Activated CD4-positive, alpha-beta T cell treated with anti-CD3 and anti-CD28 coated beads, Interleukin-2, amount 10 ng/mL, durations not matched to agents 24 days and 14 days (primary cell): ENCODE measurements at regions not wholly inside any gene's neighbourhood (a gene's known extent, or its start where the extent isn't known, plus 50 kb on each side); places are given as distances from the start of the nearest gene placed in this dataset.

ENCODE experiments used
- DNase-seq: peaks from one replicate; pipeline ENCODE4 v3.0.0; 2022
- H3K27ac Mint-ChIP-seq: one replicate; pipeline ENCODE4 v1.8.0; 2022; ENCODE audit warnings: mild to moderate bottlenecking, mixed read lengths
- H3K27me3 Mint-ChIP-seq: one replicate; pipeline ENCODE4 v1.8.0; 2022; ENCODE audit warnings: mixed read lengths
- H3K36me3 Mint-ChIP-seq: one replicate; pipeline ENCODE4 v1.8.0; 2022; ENCODE audit warnings: low read depth, mild to moderate bottlenecking, mixed read lengths
- H3K4me1 Mint-ChIP-seq: one replicate; pipeline ENCODE4 v1.8.0; 2021; ENCODE audit warnings: mixed read lengths
- H3K4me3 Mint-ChIP-seq: one replicate; pipeline ENCODE4 v1.8.0; 2022; ENCODE audit warnings: mild to moderate bottlenecking, moderate library complexity, mixed read lengths
- H3K9me3 Mint-ChIP-seq: one replicate; pipeline ENCODE4 v1.8.0; 2021; ENCODE audit warnings: mixed read lengths
- intact Hi-C: fragments of 100-400 bp; cut with micrococcal nuclease; formaldehyde crosslinking; loops from one replicate; pipeline ENCODE4 v1.15.1; 2023

DNA sequence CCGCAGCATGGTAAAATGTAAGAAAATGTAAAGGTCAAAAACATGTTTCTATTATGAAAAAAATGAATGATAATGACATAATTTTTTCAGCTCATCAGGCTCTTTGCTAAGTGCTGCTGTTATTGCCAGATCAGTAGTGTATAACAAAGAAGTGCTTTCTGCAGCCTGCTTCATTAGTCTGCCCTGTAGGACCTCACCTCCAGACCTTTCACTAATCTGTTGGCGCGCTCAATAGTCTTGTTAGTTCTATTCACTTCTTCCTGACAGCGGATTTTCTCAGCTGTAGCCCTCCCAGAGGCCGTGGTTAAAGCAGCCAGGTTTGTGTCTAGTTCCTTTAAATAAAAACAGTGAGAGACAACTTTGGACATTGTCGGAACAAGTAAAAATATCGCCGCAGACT lies 97.7 kb downstream of the CDCA7 start:
- no peaks in the 10 kb centered on the region for H3K36me3 Mint-ChIP-seq
- no peak overlapping the region for H3K27ac Mint-ChIP-seq
- no peak overlapping the region for H3K4me3 Mint-ChIP-seq
- no peaks in the 10 kb centered on the region for H3K9me3 Mint-ChIP-seq
- H3K27me3 Mint-ChIP-seq: peaks cover 20% of the 10 kb centered on the region
- H3K4me1 Mint-ChIP-seq: peaks cover 11% of the 10 kb centered on the region
- no peak for DNase-seq
- intact Hi-C loops: no loop called here

DNA sequence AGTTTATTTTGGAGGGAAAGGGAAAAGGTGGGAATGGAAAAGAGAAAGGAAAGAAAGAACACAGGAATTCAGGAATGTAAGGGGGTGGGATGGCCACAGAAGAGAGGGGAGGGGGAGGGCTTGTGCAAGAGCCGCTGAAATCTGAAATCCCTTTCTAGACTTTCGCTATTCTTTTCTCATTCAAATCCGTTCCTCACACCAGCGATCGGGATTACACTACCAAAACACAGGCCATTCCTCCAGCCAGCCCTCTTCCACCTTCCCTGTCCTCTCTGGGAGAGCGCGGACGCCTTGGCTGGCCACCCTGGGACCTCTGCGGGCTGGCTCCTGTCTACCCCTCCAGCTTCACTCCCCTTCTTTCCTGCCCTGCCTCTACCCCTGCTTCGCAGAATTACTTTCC lies 102.3 kb downstream of the CDCA7 start:
- Mint-ChIP-seq H3K4me1 (no peaks in the 10 kb centered on the region), H3K4me3 (no peak overlapping the region), H3K27me3 (peaks cover 21% of the 10 kb centered on the region), H3K36me3 (no peaks in the 10 kb centered on the region), H3K27ac (no peak overlapping the region), H3K9me3 (no peaks in the 10 kb centered on the region)
- intact Hi-C loops: no loop called here
- DNase-seq: no peak

GRCh38 chr2:173457366-173457765 lies 102.7 kb downstream of the CDCA7 start:
- H3K4me3 Mint-ChIP-seq: no peak overlapping the region
- no peaks in the 10 kb centered on the region for H3K4me1 Mint-ChIP-seq
- H3K36me3 Mint-ChIP-seq: no peaks in the 10 kb centered on the region
- H3K27me3 Mint-ChIP-seq: peaks cover 23% of the 10 kb centered on the region
- no peak overlapping the region for H3K27ac Mint-ChIP-seq
- no peaks in the 10 kb centered on the region for H3K9me3 Mint-ChIP-seq
- no peak for DNase-seq
- intact Hi-C loops: no loop called here

- Mint-ChIP-seq H3K4me1 (no peaks in the 10 kb centered on the region), H3K27me3 (peaks cover 20% of the 10 kb centered on the region), H3K36me3 (no peaks in the 10 kb centered on the region), H3K27ac (no peak overlapping the region), H3K9me3 (no peaks in the 10 kb centered on the region), H3K4me3 (no peak overlapping the region)
- no peak for DNase-seq
- intact Hi-C loops: no loop called here
These were observed 104.5 kb downstream of the CDCA7 start for GRCh38 chr2:173458991-173459780.

GRCh38 chr2:173462892-173463840 lies 108.5 kb downstream of the CDCA7 start:
- intact Hi-C loops: no loop called here
- no peak overlapping the region for H3K4me3 Mint-ChIP-seq
- no peaks in the 10 kb centered on the region for H3K36me3 Mint-ChIP-seq
- peaks cover 26% of the 10 kb centered on the region for H3K27me3 Mint-ChIP-seq
- no peak for DNase-seq
- no peaks in the 10 kb centered on the region for H3K9me3 Mint-ChIP-seq
- H3K27ac Mint-ChIP-seq: no peak overlapping the region
- no peaks in the 10 kb centered on the region for H3K4me1 Mint-ChIP-seq

DNA sequence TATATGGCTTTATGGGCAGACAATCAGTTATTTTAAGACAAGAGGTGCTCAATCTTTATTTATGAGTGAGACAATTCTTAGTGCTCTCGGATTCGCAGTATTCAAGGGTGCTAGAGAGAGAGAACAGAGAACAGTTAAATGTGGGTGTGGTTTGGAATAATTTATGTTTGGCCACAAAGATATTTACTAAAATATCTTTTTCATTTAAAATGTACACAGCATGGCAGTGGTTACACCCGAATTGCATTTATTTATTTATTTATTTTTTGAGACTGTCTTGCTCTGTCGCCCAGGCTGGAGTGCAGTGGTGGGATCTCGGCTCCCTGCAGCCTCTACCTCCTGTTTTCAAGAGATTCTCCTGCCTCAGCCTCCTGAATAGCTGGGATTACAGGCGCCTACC lies 109.2 kb downstream of the CDCA7 start:
- no peaks in the 10 kb centered on the region for H3K9me3 Mint-ChIP-seq
- no peak for DNase-seq
- intact Hi-C loops: no loop called here
- no peaks in the 10 kb centered on the region for H3K4me1 Mint-ChIP-seq
- peaks cover 27% of the 10 kb centered on the region for H3K27me3 Mint-ChIP-seq
- no peaks in the 10 kb centered on the region for H3K36me3 Mint-ChIP-seq
- no peak overlapping the region for H3K4me3 Mint-ChIP-seq
- no peak overlapping the region for H3K27ac Mint-ChIP-seq

- Mint-ChIP-seq H3K9me3 (no peaks in the 10 kb centered on the region), H3K27ac (no peak overlapping the region), H3K36me3 (no peaks in the 10 kb centered on the region), H3K27me3 (peaks cover 21% of the 10 kb centered on the region), H3K4me1 (no peaks in the 10 kb centered on the region), H3K4me3 (no peak overlapping the region)
- no peak for DNase-seq
- intact Hi-C loops: no loop called here
These were observed 113.1 kb downstream of the CDCA7 start for GRCh38 chr2:173467751-173468150.

DNA sequence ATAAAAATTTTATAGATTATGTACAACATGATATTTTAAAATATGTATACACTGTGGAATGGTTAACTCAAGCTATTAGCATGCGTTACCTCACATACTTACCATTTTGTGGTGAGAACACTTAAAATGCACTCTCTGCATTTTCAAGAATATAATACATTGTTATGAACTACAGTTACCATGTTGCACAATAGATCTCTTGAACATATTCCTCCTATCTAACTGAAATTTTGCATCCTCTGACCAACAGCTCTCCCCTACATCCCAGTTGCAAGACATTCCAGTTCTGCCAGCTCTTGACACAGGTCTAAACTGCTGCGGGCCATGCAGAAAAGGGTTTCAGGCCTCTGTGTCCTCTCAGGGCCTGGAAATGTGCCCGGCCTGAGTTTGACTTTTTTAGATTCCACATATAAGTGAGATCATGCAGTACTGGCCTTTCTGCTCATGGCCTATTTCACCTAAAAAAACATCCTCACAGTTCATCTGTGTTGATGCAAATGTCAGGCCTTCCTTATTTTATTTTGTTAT lies 113.7 kb downstream of the CDCA7 start:
- no peak for DNase-seq
- Mint-ChIP-seq H3K4me1 (no peaks in the 10 kb centered on the region), H3K27me3 (peaks cover 19% of the 10 kb centered on the region), H3K36me3 (no peaks in the 10 kb centered on the region), H3K9me3 (no peaks in the 10 kb centered on the region), H3K27ac (no peak overlapping the region), H3K4me3 (no peak overlapping the region)
- intact Hi-C loops: no loop called here

- peaks cover 19% of the 10 kb centered on the region for H3K27me3 Mint-ChIP-seq
- H3K4me3 Mint-ChIP-seq: no peak overlapping the region
- H3K36me3 Mint-ChIP-seq: no peaks in the 10 kb centered on the region
- intact Hi-C loops: no loop called here
- no peak overlapping the region for H3K27ac Mint-ChIP-seq
- H3K9me3 Mint-ChIP-seq: no peaks in the 10 kb centered on the region
- H3K4me1 Mint-ChIP-seq: no peaks in the 10 kb centered on the region
- no peak for DNase-seq
These were observed 117.4 kb downstream of the CDCA7 start for GRCh38 chr2:173472112-173472511.

DNA sequence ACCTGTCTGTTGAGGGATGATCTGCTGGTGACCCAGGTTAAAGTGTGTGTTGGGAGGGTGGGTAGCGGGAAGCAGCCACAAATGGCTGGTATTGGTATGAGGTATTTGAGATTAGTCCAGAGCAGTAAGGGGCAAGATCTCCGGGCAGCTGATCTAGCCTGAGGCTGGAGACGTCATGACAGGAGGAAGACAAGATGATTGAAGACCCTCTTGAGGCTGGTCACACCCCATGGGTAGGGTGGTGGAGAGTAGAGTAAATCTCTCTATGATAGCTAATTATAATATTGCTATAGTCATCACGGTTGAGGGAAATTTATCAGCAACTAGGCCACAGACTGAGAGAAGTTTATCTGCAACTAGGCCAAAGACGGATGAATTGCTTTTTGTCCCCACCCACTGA lies 128.5 kb downstream of the CDCA7 start:
- Mint-ChIP-seq H3K36me3 (no peaks in the 10 kb centered on the region), H3K27ac (no peak overlapping the region), H3K27me3 (no peaks in the 10 kb centered on the region), H3K4me1 (no peaks in the 10 kb centered on the region), H3K4me3 (no peak overlapping the region), H3K9me3 (no peaks in the 10 kb centered on the region)
- no peak for DNase-seq
- intact Hi-C loops: no loop called here

- Mint-ChIP-seq H3K36me3 (no peaks in the 10 kb centered on the region), H3K9me3 (no peaks in the 10 kb centered on the region), H3K27me3 (peaks cover 5% of the 10 kb centered on the region), H3K27ac (no peak overlapping the region), H3K4me1 (no peaks in the 10 kb centered on the region), H3K4me3 (no peak overlapping the region)
- no peak for DNase-seq
- intact Hi-C loops: no loop called here
These were observed 134.2 kb downstream of the CDCA7 start for GRCh38 chr2:173488861-173489260.

DNA sequence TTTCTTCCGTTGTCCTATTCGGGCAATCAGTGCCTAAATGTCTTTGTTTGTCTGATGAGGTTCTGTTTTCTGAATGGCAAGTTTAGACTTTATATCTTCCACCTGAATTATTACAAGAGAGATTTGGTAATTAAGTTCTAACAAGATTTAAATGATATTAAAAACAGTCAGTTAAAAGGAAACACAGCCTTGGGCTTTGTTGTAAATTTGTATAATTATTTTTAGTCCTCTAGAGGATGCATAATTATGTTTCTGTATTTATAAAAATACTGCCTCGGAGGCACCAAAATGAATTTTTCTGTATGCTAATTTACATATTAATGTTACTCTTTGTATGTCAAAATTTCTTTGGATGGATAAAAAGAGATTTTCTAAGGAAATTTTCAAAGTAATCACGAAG lies 136.7 kb downstream of the CDCA7 start:
- no peak for DNase-seq
- no peaks in the 10 kb centered on the region for H3K36me3 Mint-ChIP-seq
- no peak overlapping the region for H3K4me3 Mint-ChIP-seq

DNA sequence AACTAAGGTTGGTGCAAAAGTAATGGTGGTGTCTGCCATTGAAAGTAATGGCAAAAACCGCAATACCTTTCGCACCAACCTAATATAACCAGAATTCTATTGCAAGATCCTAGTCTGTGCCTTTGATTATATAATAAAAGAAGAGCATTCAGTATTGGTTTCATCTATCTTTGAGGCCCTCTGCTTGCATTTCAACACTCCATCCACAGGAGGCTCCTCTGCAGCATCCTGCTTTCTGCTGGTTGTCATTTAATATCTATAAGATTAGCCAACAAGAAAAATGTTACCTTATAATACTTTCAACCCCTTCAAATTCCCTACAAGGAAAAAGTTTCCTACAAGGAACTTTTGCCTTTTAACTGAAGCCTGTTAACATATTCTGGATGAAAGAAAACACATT lies 139.2 kb downstream of the CDCA7 start:
- Mint-ChIP-seq H3K27ac (no peak overlapping the region), H3K36me3 (no peaks in the 10 kb centered on the region), H3K9me3 (no peaks in the 10 kb centered on the region), H3K4me3 (no peak overlapping the region), H3K27me3 (peaks cover 3% of the 10 kb centered on the region), H3K4me1 (no peaks in the 10 kb centered on the region)
- intact Hi-C loops: no loop called here
- no peak for DNase-seq

More for the DNA sequence above, 136.7 kb downstream of the CDCA7 start:
- intact Hi-C loops: no loop called here
- Mint-ChIP-seq H3K4me1 (no peaks in the 10 kb centered on the region), H3K9me3 (no peaks in the 10 kb centered on the region), H3K27ac (no peak overlapping the region), H3K27me3 (peaks cover 5% of the 10 kb centered on the region)

DNA sequence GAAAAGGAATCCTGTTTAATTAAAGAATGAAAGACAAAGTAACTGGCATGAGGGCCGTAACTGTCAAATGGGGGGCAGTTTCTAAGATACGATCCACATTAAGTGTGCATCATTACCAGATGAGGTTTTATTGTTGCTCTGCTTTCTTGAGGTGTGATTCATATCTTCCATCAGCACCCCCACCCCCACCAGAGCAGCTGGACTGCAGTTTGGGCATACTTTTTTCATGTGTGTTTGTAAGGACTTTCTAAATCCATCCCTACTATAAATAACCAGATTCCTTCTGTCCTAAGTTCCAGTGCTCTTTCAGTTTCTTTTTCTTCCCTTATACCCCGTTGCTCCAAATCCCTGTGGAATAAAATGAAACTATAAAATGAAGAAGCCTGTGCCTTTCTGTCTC lies 142.1 kb downstream of the CDCA7 start:
- intact Hi-C loops: no loop called here
- no peaks in the 10 kb centered on the region for H3K36me3 Mint-ChIP-seq
- H3K9me3 Mint-ChIP-seq: no peaks in the 10 kb centered on the region
- H3K4me3 Mint-ChIP-seq: no peak overlapping the region
- no peaks in the 10 kb centered on the region for H3K27me3 Mint-ChIP-seq
- no peaks in the 10 kb centered on the region for H3K4me1 Mint-ChIP-seq
- no peak for DNase-seq
- no peak overlapping the region for H3K27ac Mint-ChIP-seq
